ENCODE measurements at regions not wholly inside any gene's neighbourhood (a gene's known extent, or its start where the extent isn't known, plus 50 kb on each side); places are given as distances from the start of the nearest gene placed in this dataset.

DNA sequence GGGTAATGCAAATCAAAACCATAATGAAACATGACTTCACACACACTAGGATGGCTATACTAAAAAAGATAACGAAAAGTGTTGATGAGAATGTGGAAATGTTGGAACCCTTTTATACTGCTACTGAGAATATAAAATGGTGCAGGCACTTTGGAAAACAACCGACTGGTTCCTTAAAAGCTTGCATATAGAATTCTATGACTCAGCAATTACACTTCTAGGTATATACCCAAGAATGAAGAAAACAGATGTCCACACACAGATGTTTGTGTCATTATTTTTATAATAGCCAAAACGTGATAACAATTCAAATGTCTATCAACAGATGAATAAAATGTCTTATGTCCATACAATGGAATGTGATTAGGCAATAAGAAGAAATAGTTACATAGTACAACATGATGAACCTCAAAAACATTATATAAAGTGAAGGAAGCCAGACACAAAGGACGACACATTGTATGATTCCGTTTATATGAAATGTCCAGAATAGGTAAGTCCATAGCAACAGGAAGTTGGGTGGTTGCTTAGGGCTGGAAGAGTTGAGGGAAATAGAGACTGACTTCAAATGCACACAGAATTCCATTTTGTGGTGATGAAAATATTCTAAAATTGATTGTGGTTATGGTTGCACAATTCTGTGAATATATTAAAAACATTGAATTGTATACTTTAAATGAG lies 148.3 kb upstream of the PHYHIPL start:
- no peak overlapping the region for H2AFZ ChIP-seq (ENCODE audit: control insufficient read depth, low read depth, low read length)
- H3K9me3 ChIP-seq (replicated peaks; ENCODE audit: control insufficient read depth, insufficient read depth, low read length): no peaks in the 10 kb centered on the region
- H3K27me3 ChIP-seq (replicated peaks in 1 of 2; ENCODE audit: control insufficient read depth in 2 of 2, insufficient read depth in 2 of 2, low read length in 1 of 2): no peaks in the 10 kb centered on the region
- no peak for DNase-seq (ENCODE audit: low read depth, low spot score)
- no peaks in the 10 kb centered on the region for H3K36me3 ChIP-seq (ENCODE audit: control insufficient read depth in 2 of 2, insufficient read depth in 2 of 2, low read length in 1 of 2)
- ATAC-seq: no peak
- no peak overlapping the region for H3K9ac ChIP-seq (ENCODE audit: control insufficient read depth, insufficient read depth, low read length)
- TF ChIP-seq CREM (IDR thresholded peaks at IDR 0.05; ENCODE audit: low read depth) (no peak), MTA3 (IDR thresholded peaks at IDR 0.05; ENCODE audit: borderline replicate concordance, low read length) (no peak), BACH1 (IDR thresholded peaks at IDR 0.05; ENCODE audit: borderline replicate concordance) (peak; percentile 49; the same call in 1 of the 2 replicates)
- WGBS (ENCODE audit: insufficient coverage, insufficient replicate concordance, low lambda C conversion rate, missing lambda C conversion rate): 35% methylated on average over 5 of the region's 5 CpGs
- H3K4me3 ChIP-seq: no peak overlapping the region
- H3K27ac ChIP-seq (ENCODE audit: control insufficient read depth, insufficient read depth): no peak overlapping the region
- no peaks in the 10 kb centered on the region for H3K79me2 ChIP-seq (ENCODE audit: control insufficient read depth, insufficient read depth, low read length)
- no peaks in the 10 kb centered on the region for H3K4me1 ChIP-seq (ENCODE audit: control insufficient read depth, insufficient read depth, low read length)
- no TSS peak for BruUV-seq (replicated peaks)
- ChIA-PET POLR2A (interaction anchor here (1.0 kb wide), 1 partner anchor 10 kb away, joined by 3 read pairs; no protein-coding TSS in a partner anchor), CTCF (no interaction called here), RAD21 (ENCODE audit: unreplicated experiment) (interaction anchor here (0.9 kb wide), 1 partner anchor 20 kb away, joined by 3 read pairs; no protein-coding TSS in a partner anchor), SMC1A (ENCODE audit: uncharacterized antibody, unreplicated experiment) (interaction anchor here (1.1 kb wide), 1 partner anchor 7 kb away, joined by 3 read pairs; no protein-coding TSS in a partner anchor)
- in situ Hi-C loops (cut with MboI) (no loop called here), intact Hi-C loops (cut with micrococcal nuclease; ENCODE audit: unreplicated experiment) (no loop called here)
- FAIRE-seq: no peak
- H4K20me1 ChIP-seq (ENCODE audit: control insufficient read depth, insufficient read depth): no peaks in the 10 kb centered on the region
- H3K4me2 ChIP-seq (ENCODE audit: control insufficient read depth, insufficient read depth): no peak overlapping the region

DNA sequence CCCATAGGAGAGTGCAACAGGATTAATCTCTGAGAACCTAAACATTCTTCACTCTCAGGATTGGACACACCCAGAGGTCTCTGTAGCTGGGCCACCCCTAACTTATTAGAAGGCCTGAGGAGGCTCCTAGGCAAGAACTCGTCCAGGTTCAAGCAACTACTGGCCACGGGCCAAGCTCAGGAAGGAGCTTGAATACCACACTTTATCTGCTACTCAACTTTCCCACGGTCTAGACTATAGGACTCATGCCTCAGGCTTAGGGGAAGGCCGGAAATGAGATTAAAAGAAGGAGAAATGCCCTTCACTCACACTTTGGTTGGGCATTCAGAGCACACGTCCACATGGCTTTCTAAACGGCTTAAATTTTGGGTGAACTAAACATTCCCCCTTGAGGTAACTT lies 142.8 kb upstream of the PHYHIPL start:
- Histone ChIP-seq H3K9me3 (replicated peaks; ENCODE audit: control insufficient read depth, insufficient read depth, low read length) (no peaks in the 10 kb centered on the region; the same call in 2 of the 3 replicates), H3K4me2 (ENCODE audit: control insufficient read depth, insufficient read depth) (0 out of 2 replicates have a peak overlapping the region, but pooled peaks have one; percentile 9), H3K79me2 (ENCODE audit: control insufficient read depth, insufficient read depth, low read length) (no peaks in the 10 kb centered on the region), H3K9ac (ENCODE audit: control insufficient read depth, insufficient read depth, low read length) (no peak overlapping the region), H2AFZ (ENCODE audit: control insufficient read depth, low read depth, low read length) (peak overlapping the region; percentile 65), H4K20me1 (ENCODE audit: control insufficient read depth, insufficient read depth) (no peaks in the 10 kb centered on the region), H3K27me3 (replicated peaks in 1 of 2; ENCODE audit: control insufficient read depth in 2 of 2, insufficient read depth in 2 of 2, low read length in 1 of 2) (no peaks in the 10 kb centered on the region), H3K4me3 (no peak overlapping the region), H3K27ac (ENCODE audit: control insufficient read depth, insufficient read depth) (no peak overlapping the region; the same call in 1 of the 2 replicates), H3K4me1 (ENCODE audit: control insufficient read depth, insufficient read depth, low read length) (peaks cover 13% of the 10 kb centered on the region), H3K36me3 (ENCODE audit: control insufficient read depth in 2 of 2, insufficient read depth in 2 of 2, low read length in 1 of 2) (no peaks in the 10 kb centered on the region; a peak in 1 of 4 replicates)
- CTCF ChIA-PET: no interaction called here
- WGBS (ENCODE audit: insufficient coverage, insufficient replicate concordance, low lambda C conversion rate, missing lambda C conversion rate): 31% methylated on average over 6 of the region's 6 CpGs
- in situ Hi-C loops (cut with MboI): no loop called here
- POLR2A ChIA-PET: interaction anchor here (1.0 kb wide), 1 partner anchor 15 kb away, joined by 3 read pairs; no protein-coding TSS in a partner anchor
- intact Hi-C loops (cut with micrococcal nuclease; ENCODE audit: unreplicated experiment): no loop called here
- FAIRE-seq (no peak), ATAC-seq (no peak), DNase-seq (ENCODE audit: low read depth, low spot score) (no peak)
- RAD21 ChIA-PET (ENCODE audit: unreplicated experiment): interaction anchor here (1.2 to 6.1 kb wide), 6 partner anchors 10 to 73 kb away, joined by 3 to 69 read pairs (median 6); no protein-coding TSS in a partner anchor
- BruUV-seq (replicated peaks): no TSS peak
- SMC1A ChIA-PET (ENCODE audit: uncharacterized antibody, unreplicated experiment): interaction anchor here (1.1 to 6.8 kb wide), 9 partner anchors 13 to 71 kb away, joined by 3 to 78 read pairs (median 9); no protein-coding TSS in a partner anchor
- TF ChIP-seq NRF1 (conservative IDR thresholded peaks at IDR 0.05; ENCODE audit: low read depth, low read length) (no peak), HDGF (IDR thresholded peaks at IDR 0.05) (no peak), TBL1XR1 (IDR thresholded peaks at IDR 0.05; ENCODE audit: low read depth, low read length) (no peak), EED (IDR thresholded peaks at IDR 0.05; ENCODE audit: low read depth) (no peak), SMC3 (IDR thresholded peaks at IDR 0.05; ENCODE audit: borderline replicate concordance, low read length) (no peak), NFXL1 (IDR thresholded peaks at IDR 0.05; ENCODE audit: borderline replicate concordance) (no peak), BACH1 (IDR thresholded peaks at IDR 0.05; ENCODE audit: borderline replicate concordance) (no peak), PAX8 (IDR thresholded peaks at IDR 0.05) (no peak), EGR1 (IDR thresholded peaks at IDR 0.05; ENCODE audit: borderline replicate concordance in 1 of 2, low read depth in 2 of 2, low read length in 2 of 2) (no peak), YBX1 (IDR thresholded peaks at IDR 0.05) (no peak), ESRRA (IDR thresholded peaks at IDR 0.05; ENCODE audit: low read length) (no peak), STAT1 (conservative IDR thresholded peaks at IDR 0.05) (no peak)
- TF ChIP-seq, protein P1, sequence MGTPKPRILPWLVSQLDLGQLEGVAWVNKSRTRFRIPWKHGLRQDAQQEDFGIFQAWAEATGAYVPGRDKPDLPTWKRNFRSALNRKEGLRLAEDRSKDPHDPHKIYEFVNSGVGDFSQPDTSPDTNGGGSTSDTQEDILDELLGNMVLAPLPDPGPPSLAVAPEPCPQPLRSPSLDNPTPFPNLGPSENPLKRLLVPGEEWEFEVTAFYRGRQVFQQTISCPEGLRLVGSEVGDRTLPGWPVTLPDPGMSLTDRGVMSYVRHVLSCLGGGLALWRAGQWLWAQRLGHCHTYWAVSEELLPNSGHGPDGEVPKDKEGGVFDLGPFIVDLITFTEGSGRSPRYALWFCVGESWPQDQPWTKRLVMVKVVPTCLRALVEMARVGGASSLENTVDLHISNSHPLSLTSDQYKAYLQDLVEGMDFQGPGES (IDR thresholded peaks at IDR 0.05): no peak
- TF ChIP-seq, protein P2, sequence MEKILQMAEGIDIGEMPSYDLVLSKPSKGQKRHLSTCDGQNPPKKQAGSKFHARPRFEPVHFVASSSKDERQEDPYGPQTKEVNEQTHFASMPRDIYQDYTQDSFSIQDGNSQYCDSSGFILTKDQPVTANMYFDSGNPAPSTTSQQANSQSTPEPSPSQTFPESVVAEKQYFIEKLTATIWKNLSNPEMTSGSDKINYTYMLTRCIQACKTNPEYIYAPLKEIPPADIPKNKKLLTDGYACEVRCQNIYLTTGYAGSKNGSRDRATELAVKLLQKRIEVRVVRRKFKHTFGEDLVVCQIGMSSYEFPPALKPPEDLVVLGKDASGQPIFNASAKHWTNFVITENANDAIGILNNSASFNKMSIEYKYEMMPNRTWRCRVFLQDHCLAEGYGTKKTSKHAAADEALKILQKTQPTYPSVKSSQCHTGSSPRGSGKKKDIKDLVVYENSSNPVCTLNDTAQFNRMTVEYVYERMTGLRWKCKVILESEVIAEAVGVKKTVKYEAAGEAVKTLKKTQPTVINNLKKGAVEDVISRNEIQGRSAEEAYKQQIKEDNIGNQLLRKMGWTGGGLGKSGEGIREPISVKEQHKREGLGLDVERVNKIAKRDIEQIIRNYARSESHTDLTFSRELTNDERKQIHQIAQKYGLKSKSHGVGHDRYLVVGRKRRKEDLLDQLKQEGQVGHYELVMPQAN (conservative IDR thresholded peaks at IDR 0.05): no peak

All from GM12878 (cell line).